ENCODE measurements at regions not wholly inside any gene's neighbourhood (a gene's known extent, or its start where the extent isn't known, plus 50 kb on each side); places are given as distances from the start of the nearest gene placed in this dataset.

- H3K9ac ChIP-seq (ENCODE audit: insufficient read depth in 1 of 2, low read depth in 2 of 2, low read length in 2 of 2): no peak overlapping the region
- H3K4me3 ChIP-seq: no peak overlapping the region
- H2AFZ ChIP-seq (ENCODE audit: low read depth, low read length): no peak overlapping the region
- 0% methylated on average over 4 of the region's 4 CpGs for WGBS (ENCODE audit: insufficient coverage, low coverage, missing lambda C conversion rate)
- ChIA-PET CTCF (ENCODE audit: low intra/inter-chr PET ratio) (no interaction called here), POLR2A (no interaction called here)
- no TSS peak for BruUV-seq (replicated peaks)
- TF ChIP-seq ZHX1 (conservative IDR thresholded peaks at IDR 0.05; ENCODE audit: low read length) (no peak), RFX5 (IDR thresholded peaks at IDR 0.05; ENCODE audit: low read depth, low read length) (no peak), GATA2 (CRISPR knock-in tag; IDR thresholded peaks at IDR 0.05) (no peak), MTF1 (CRISPR knock-in tag; IDR thresholded peaks at IDR 0.05; ENCODE audit: borderline replicate concordance) (no peak), RBM15 (IDR thresholded peaks at IDR 0.05; ENCODE audit: insufficient read depth, low read length) (no peak), POLR2B (IDR thresholded peaks at IDR 0.05; ENCODE audit: low read depth, partially characterized antibody) (no peak), MED1 (CRISPR knock-in tag; IDR thresholded peaks at IDR 0.05; ENCODE audit: borderline replicate concordance) (no peak), NFIC (IDR thresholded peaks at IDR 0.05) (no peak), FOS (IDR thresholded peaks at IDR 0.05; ENCODE audit: extremely low read depth, insufficient read length) (no peak)
- TF ChIP-seq, protein P1, sequence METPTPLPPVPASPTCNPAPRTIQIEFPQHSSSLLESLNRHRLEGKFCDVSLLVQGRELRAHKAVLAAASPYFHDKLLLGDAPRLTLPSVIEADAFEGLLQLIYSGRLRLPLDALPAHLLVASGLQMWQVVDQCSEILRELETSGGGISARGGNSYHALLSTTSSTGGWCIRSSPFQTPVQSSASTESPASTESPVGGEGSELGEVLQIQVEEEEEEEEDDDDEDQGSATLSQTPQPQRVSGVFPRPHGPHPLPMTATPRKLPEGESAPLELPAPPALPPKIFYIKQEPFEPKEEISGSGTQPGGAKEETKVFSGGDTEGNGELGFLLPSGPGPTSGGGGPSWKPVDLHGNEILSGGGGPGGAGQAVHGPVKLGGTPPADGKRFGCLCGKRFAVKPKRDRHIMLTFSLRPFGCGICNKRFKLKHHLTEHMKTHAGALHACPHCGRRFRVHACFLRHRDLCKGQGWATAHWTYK (CRISPR knock-in tag; IDR thresholded peaks at IDR 0.05): no peak
- no peak for FAIRE-seq
- H3K4me1 ChIP-seq (replicated peaks in 1 of 2; ENCODE audit: control insufficient read depth in 2 of 2, insufficient read depth in 2 of 2, low read length in 2 of 2): no peaks in the 10 kb centered on the region
- H3K27ac ChIP-seq (ENCODE audit: extremely low read depth, low read depth, low read length): no peak overlapping the region
- ATAC-seq: no peak
- DNase-seq (ENCODE audit: extremely low read depth in 1 of 4, low spot score in 3 of 4): no peak
- no peaks in the 10 kb centered on the region for H3K9me3 ChIP-seq (replicated peaks; ENCODE audit: control insufficient read depth, insufficient read depth, low read depth, low read length)
- H3K36me3 ChIP-seq (ENCODE audit: control insufficient read depth, insufficient read depth, low read length): no peaks in the 10 kb centered on the region
- no peaks in the 10 kb centered on the region for H3K27me3 ChIP-seq (ENCODE audit: control insufficient read depth in 2 of 2, insufficient read depth in 2 of 2, low read length in 2 of 2)
- no peaks in the 10 kb centered on the region for H4K20me1 ChIP-seq (replicated peaks; ENCODE audit: control insufficient read depth, insufficient read depth, low read length)
- H3K9me1 ChIP-seq (ENCODE audit: control insufficient read depth, insufficient read depth, low read length): no peaks in the 10 kb centered on the region
- H3K4me2 ChIP-seq (ENCODE audit: insufficient read depth, low read length): no peak overlapping the region
- intact Hi-C loops (cut with micrococcal nuclease) (no loop called here), in situ Hi-C loops (cut with MboI) (no loop called here)
- H3K79me2 ChIP-seq (ENCODE audit: control insufficient read depth, insufficient read depth, low read length): no peaks in the 10 kb centered on the region
Measured at GRCh38 chr2:220269367-220269766, 641.9 kb downstream of the SLC4A3 start.

Measured in K562 (cell line).